OCI-LY3 (cell line): ENCODE measurements at regions not wholly inside any gene's neighbourhood (a gene's known extent, or its start where the extent isn't known, plus 50 kb on each side); places are given as distances from the start of the nearest gene placed in this dataset.

ENCODE experiments used
- CTCF ChIP-seq: fragments of 200-600, 300-600 bp; sonication (generic); IDR thresholded peaks from 2 replicates; pipeline ENCODE4 v1.5.1; 2014; ENCODE audit warnings: antibody characterized with exemption, low read length, low read depth
- EZH2phosphoT487 ChIP-seq: fragments of 200-600 bp; shearing (Covaris generic); IDR thresholded peaks from 2 replicates; pipeline ENCODE4 v1.6.1; 2018; ENCODE audit warnings: antibody characterized with exemption, mixed run types, low read depth

- TF ChIP-seq CTCF: no peak
- TF ChIP-seq EZH2phosphoT487: no peak
Observed at GRCh38 chr5:98424681-98425450, 348.6 kb upstream of the RGMB start.
